ENCODE measurements at regions not wholly inside any gene's neighbourhood (a gene's known extent, or its start where the extent isn't known, plus 50 kb on each side); places are given as distances from the start of the nearest gene placed in this dataset.
"Not testable (repeated sequence)": the region's sequence is repeated elsewhere in the genome, so short reads cannot be mapped to it uniquely, and the experiment has no call there.

DNA sequence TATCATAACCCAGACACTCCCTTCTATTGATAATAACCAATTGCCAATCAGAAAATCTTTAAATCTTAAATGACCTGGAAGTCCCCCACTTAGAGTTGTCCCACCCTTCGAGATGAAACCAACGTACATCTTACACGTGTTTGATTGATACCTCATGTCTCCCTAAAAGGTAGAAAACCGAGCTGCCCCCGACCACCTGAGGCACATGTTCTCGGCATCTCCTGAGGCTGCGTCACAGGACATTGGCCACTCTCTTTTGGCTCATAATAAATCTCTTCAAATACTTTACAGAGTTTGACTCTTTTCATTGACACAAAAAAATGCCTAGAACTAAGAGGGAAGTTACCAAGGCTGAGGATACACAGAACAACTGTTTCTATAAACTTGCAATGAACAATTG is 190.0 kb downstream of the RTP5 start:
- TF ChIP-seq EZH2phosphoT487 (conservative IDR thresholded peaks at IDR 0.05; ENCODE audit: low read length) = no peak
- TF ChIP-seq, protein P1, sequence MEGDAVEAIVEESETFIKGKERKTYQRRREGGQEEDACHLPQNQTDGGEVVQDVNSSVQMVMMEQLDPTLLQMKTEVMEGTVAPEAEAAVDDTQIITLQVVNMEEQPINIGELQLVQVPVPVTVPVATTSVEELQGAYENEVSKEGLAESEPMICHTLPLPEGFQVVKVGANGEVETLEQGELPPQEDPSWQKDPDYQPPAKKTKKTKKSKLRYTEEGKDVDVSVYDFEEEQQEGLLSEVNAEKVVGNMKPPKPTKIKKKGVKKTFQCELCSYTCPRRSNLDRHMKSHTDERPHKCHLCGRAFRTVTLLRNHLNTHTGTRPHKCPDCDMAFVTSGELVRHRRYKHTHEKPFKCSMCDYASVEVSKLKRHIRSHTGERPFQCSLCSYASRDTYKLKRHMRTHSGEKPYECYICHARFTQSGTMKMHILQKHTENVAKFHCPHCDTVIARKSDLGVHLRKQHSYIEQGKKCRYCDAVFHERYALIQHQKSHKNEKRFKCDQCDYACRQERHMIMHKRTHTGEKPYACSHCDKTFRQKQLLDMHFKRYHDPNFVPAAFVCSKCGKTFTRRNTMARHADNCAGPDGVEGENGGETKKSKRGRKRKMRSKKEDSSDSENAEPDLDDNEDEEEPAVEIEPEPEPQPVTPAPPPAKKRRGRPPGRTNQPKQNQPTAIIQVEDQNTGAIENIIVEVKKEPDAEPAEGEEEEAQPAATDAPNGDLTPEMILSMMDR (IDR thresholded peaks at IDR 0.05; ENCODE audit: insufficient read depth, low read length, poor library complexity, severe bottlenecking) = no peak
- no peaks in the 10 kb centered on the region for H3K79me2 ChIP-seq (ENCODE audit: insufficient read depth, low read length)
- no peak overlapping the region for H3K27ac ChIP-seq (ENCODE audit: low read depth, low read length)
- no peaks in the 10 kb centered on the region for H4K20me1 ChIP-seq (ENCODE audit: low read depth, low read length)
- H3K4me3 ChIP-seq (ENCODE audit: insufficient read depth, low read length, poor library complexity, severe bottlenecking) = no peak overlapping the region
- H3K27me3 ChIP-seq (ENCODE audit: low read length) = no peaks in the 10 kb centered on the region; the same call in 1 of the 2 replicates
- no peaks in the 10 kb centered on the region for H3K9me2 ChIP-seq (replicated peaks; ENCODE audit: insufficient read depth, low read length)
- no peak overlapping the region for H3K9ac ChIP-seq (ENCODE audit: low read length)
- H3F3A ChIP-seq (ENCODE audit: insufficient read depth) = no peaks in the 10 kb centered on the region
- H3K36me3 ChIP-seq (ENCODE audit: low read length) = no peaks in the 10 kb centered on the region
- H3K9me3 ChIP-seq (ENCODE audit: insufficient read depth, low read length) = no peaks in the 10 kb centered on the region
- H3K4me2 ChIP-seq (ENCODE audit: low read depth, low read length, poor library complexity, severe bottlenecking) = no peak overlapping the region
- no peak overlapping the region for H2AFZ ChIP-seq (ENCODE audit: low read depth, low read length, severe bottlenecking)

DNA sequence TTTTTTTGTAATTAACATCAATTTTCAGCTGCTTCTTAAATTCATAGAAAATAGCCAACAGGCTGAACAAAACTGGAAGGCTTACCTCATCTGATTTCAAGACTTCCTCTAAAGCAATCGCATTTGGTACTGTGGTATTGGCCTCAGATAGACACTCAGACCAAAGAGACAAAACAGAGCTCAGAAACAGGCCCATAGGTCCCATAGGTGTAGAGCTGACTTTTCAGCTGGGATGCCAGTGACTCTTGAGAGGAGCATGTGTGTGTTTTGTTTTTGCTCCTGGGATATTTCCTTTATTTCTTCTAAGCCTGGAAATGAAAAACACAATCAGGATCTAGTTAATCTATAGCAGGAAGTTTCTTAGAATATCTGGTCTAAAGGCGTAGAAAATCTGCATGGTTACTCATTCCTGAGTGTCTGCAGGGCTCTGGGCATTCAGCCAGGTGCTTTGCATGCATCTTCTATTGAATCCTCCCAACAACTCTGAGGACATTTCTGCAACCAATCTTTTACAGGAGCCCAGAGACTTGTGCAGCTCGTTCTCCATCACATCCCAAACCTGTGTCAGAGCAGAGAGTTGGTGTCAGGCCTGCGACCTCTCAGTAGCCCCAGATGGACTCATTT is 190.8 kb downstream of the RTP5 start:
- TF ChIP-seq, protein P1 (IDR thresholded peaks at IDR 0.05; ENCODE audit: insufficient read depth, low read length, poor library complexity, severe bottlenecking) = no peak
- no peak for TF ChIP-seq EZH2phosphoT487 (conservative IDR thresholded peaks at IDR 0.05; ENCODE audit: low read length)
- Histone ChIP-seq H3K36me3 (ENCODE audit: low read length) (no peaks in the 10 kb centered on the region), H3K4me2 (ENCODE audit: low read depth, low read length, poor library complexity, severe bottlenecking) (no peak overlapping the region), H3K27ac (ENCODE audit: low read depth, low read length) (no peak overlapping the region), H4K20me1 (ENCODE audit: low read depth, low read length) (no peaks in the 10 kb centered on the region), H3F3A (ENCODE audit: insufficient read depth) (no peaks in the 10 kb centered on the region), H3K9ac (ENCODE audit: low read length) (no peak overlapping the region), H3K9me2 (replicated peaks; ENCODE audit: insufficient read depth, low read length) (no peaks in the 10 kb centered on the region), H2AFZ (ENCODE audit: low read depth, low read length, severe bottlenecking) (no peak overlapping the region), H3K79me2 (ENCODE audit: insufficient read depth, low read length) (no peaks in the 10 kb centered on the region), H3K27me3 (ENCODE audit: low read length) (no peaks in the 10 kb centered on the region; the same call in 1 of the 2 replicates), H3K9me3 (ENCODE audit: insufficient read depth, low read length) (no peaks in the 10 kb centered on the region), H3K4me3 (ENCODE audit: insufficient read depth, low read length, poor library complexity, severe bottlenecking) (no peak overlapping the region)

DNA sequence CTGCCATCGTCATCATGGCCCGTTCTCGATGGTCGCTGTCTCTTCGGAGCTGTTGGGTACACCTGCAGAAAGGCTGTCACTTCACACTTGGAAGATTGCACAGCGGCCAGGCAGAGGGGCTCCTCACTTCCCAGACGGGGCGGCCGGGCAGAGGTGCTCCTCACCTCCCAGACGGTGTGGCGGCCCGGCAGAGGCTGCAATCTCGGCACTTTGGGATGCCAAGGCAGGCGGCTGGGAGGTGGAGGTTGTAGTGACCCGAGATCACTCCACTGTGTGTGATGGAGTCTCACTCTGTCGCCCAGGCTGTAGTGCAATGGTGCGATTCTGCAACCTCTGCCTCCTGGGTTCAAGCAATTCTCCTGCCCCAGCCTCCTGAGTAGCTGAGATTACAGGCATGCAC is 192.4 kb downstream of the RTP5 start:
- H3K27ac ChIP-seq (ENCODE audit: low read depth, low read length); H3K4me3 ChIP-seq (ENCODE audit: insufficient read depth, low read length, poor library complexity, severe bottlenecking); H3K79me2 ChIP-seq (ENCODE audit: insufficient read depth, low read length); H3K27me3 ChIP-seq (ENCODE audit: low read length); H3K9me2 ChIP-seq (replicated peaks; ENCODE audit: insufficient read depth, low read length); H3K36me3 ChIP-seq (ENCODE audit: low read length); H3F3A ChIP-seq (ENCODE audit: insufficient read depth); H4K20me1 ChIP-seq (ENCODE audit: low read depth, low read length); H2AFZ ChIP-seq (ENCODE audit: low read depth, low read length, severe bottlenecking); H3K4me2 ChIP-seq (ENCODE audit: low read depth, low read length, poor library complexity, severe bottlenecking); H3K9me3 ChIP-seq (ENCODE audit: insufficient read depth, low read length); H3K9ac ChIP-seq (ENCODE audit: low read length): not testable (repeated sequence)

DNA sequence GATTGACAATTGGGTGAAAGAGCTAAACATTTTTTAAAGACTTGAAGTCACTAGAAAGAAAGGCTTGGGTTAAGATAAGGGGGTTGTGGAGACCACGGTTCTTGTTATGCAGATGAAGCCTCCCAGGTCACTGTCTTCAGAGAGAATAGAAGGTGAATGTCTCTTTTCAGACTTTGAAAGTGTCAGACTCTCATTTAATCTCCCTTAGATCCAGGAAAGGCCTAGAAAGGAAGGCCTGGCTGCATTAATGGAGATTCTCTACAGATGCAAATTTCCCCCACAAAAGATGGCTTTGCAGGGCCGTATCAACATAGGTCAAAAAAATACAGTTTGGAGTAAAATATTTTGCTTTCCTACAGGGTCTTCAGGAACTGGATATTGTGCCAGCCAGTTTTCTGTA is 193.9 kb downstream of the RTP5 start:
- no peaks in the 10 kb centered on the region; the same call in 1 of the 2 replicates for H3K27me3 ChIP-seq (ENCODE audit: low read length)
- no peaks in the 10 kb centered on the region for H4K20me1 ChIP-seq (ENCODE audit: low read depth, low read length)
- H3K9me2 ChIP-seq (replicated peaks; ENCODE audit: insufficient read depth, low read length) = no peaks in the 10 kb centered on the region
- H3K4me2 ChIP-seq (ENCODE audit: low read depth, low read length, poor library complexity, severe bottlenecking) = no peak overlapping the region
- H3K36me3 ChIP-seq (ENCODE audit: low read length) = no peaks in the 10 kb centered on the region
- H2AFZ ChIP-seq (ENCODE audit: low read depth, low read length, severe bottlenecking) = no peak overlapping the region
- H3K4me3 ChIP-seq (ENCODE audit: insufficient read depth, low read length, poor library complexity, severe bottlenecking) = no peak overlapping the region
- H3K9me3 ChIP-seq (ENCODE audit: insufficient read depth, low read length) = no peaks in the 10 kb centered on the region
- H3F3A ChIP-seq (ENCODE audit: insufficient read depth) = no peaks in the 10 kb centered on the region
- TF ChIP-seq, protein P1 (IDR thresholded peaks at IDR 0.05; ENCODE audit: insufficient read depth, low read length, poor library complexity, severe bottlenecking) = no peak
- no peak for TF ChIP-seq EZH2phosphoT487 (conservative IDR thresholded peaks at IDR 0.05; ENCODE audit: low read length)
- no peaks in the 10 kb centered on the region for H3K79me2 ChIP-seq (ENCODE audit: insufficient read depth, low read length)
- no peak overlapping the region for H3K9ac ChIP-seq (ENCODE audit: low read length)
- H3K27ac ChIP-seq (ENCODE audit: low read depth, low read length) = no peak overlapping the region

Measured in SU-DHL-6 (cell line).